Fibroblast of lung (primary cell): ENCODE measurements at regions not wholly inside any gene's neighbourhood (a gene's known extent, or its start where the extent isn't known, plus 50 kb on each side); places are given as distances from the start of the nearest gene placed in this dataset.

Experiments used
- CTCF ChIP-seq, 2 donors: IDR thresholded peaks in 1 of 2; conservative IDR thresholded peaks in 1 of 2; 1 replicate in 1 of 2; 2 replicates in 1 of 2; pipeline ENCODE4 v1.5.1; 2011 to 2012; ENCODE audit warnings: low read length in 2 of 2, control low read depth in 1 of 2, inconsistent platforms in 1 of 2, low read depth in 1 of 2, mild to moderate bottlenecking in 1 of 2
- EZH2 ChIP-seq: IDR thresholded peaks from 2 replicates; pipeline ENCODE4 v1.5.1; 2012; ENCODE audit warnings: low read length, control low read depth, mild to moderate bottlenecking; ENCODE audit errors: missing control alignments

DNA sequence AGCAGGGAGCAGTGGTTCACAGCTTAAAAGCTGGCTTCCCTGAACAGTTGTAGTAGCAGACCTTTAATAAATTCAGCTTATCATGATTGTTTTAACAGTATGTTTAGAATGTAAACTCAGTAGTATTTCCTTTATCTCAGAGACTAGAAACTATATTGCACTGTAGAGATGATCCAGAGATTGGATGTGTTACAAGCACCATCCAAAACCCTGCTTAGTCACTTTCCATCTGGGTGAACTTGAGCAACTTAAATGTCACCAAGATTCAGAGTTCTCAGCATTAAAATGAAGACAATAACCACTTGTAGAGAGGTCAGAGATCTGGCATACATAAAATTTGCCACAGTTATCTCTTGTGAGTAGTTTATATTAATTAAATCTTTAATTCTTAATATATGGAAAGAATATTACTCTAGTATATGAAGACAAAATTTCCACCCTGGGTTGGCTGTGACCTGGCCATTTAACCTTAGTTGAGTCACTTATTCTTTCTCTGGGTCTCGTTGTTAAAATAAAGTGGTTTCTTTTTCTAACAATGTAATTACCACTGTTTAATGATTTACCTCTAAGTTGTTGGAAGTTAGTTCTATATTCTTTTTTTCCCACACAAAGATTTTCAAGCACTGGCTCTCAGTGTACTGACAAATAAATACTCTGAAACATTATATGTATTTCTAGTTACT lies 239.2 kb upstream of the FKBP1C start:
- TF ChIP-seq CTCF (conservative IDR thresholded peaks at IDR 0.05 in 1 of 2, IDR thresholded peaks at IDR 0.05 in 1 of 2; ENCODE audit: low read depth in 1 of 2, low read length in 2 of 2) = no peak
- no peak for TF ChIP-seq EZH2
